GM12865 (cell line): ENCODE measurements at regions not wholly inside any gene's neighbourhood (a gene's known extent, or its start where the extent isn't known, plus 50 kb on each side); places are given as distances from the start of the nearest gene placed in this dataset.

Experiments
- DNase-seq: peaks from one replicate; pipeline ENCODE4 v3.0.0; 2010; ENCODE audit warnings: low read depth
- H3K4me3 ChIP-seq: 2 replicates; pipeline ENCODE4 v1.5.1; 2011; ENCODE audit warnings: mild to moderate bottlenecking, low read depth, low read length, control low read depth
- CTCF ChIP-seq: IDR thresholded peaks from 2 replicates; pipeline ENCODE4 v1.5.1; 2011; ENCODE audit warnings: low read length, control low read depth, low read depth, inconsistent platforms; ENCODE audit not compliant: insufficient read depth; ENCODE audit errors: missing control alignments

GRCh38 chr1:188350104-188350503 is 1521.4 kb downstream of the PLA2G4A start:
- TF ChIP-seq CTCF = no peak
- no peak for DNase-seq
- no peak overlapping the region for H3K4me3 ChIP-seq

GRCh38 chr1:188355082-188355481 is 1526.3 kb downstream of the PLA2G4A start:
- no peak overlapping the region for H3K4me3 ChIP-seq
- TF ChIP-seq CTCF = no peak
- no peak for DNase-seq

DNA sequence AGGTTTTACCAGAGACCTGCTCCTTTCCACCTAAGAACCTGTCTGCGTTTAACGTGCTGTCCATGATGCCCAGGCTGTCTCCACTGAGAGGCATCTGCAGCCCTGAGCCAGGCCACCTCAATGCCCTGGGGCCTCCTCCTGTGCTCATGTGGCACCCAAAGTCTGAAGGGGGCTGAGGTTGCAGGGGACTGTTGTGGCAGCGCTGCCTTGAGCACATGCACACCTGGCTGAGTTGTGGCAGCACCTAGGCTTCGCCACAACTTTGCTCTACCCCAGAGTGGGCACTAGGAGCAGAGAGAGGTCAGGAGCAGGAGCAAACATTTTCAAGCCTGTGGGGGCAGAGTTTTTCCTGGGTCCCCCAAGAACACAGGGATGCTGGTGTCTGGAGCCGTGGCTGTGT is 1527.1 kb downstream of the PLA2G4A start:
- no peak overlapping the region for H3K4me3 ChIP-seq
- DNase-seq = no peak
- no peak for TF ChIP-seq CTCF

DNA sequence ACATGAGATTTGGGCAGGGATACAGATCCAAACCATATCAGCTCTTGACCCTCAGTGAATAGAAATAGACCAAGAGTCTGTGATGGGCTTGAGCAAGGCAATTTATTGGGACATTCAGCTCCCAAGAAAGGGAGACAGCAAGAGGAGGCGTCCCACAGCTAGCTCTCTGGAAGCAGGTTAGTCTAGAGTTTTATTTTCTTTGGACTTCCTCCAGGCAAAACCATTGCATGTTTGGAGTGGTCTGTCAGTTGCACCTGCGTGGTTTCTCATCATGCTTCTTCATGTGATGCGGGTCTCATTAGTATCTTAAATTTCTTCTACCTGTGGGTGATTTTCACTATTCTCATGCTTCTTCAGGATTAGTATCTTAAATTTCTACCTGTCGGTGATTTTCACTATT is 1530.6 kb downstream of the PLA2G4A start:
- no peak for DNase-seq
- no peak overlapping the region for H3K4me3 ChIP-seq
- no peak for TF ChIP-seq CTCF

GRCh38 chr1:188363943-188364342 is 1535.2 kb downstream of the PLA2G4A start:
- TF ChIP-seq CTCF = no peak
- DNase-seq = no peak
- H3K4me3 ChIP-seq = no peak overlapping the region

GRCh38 chr1:188364927-188365449 is 1536.2 kb downstream of the PLA2G4A start:
- DNase-seq = no peak
- H3K4me3 ChIP-seq = no peak overlapping the region
- no peak for TF ChIP-seq CTCF

GRCh38 chr1:188365874-188366273 is 1537.1 kb downstream of the PLA2G4A start:
- DNase-seq = no peak
- H3K4me3 ChIP-seq = no peak overlapping the region

More at GRCh38 chr1:188365874-188366273, 1537.1 kb downstream of the PLA2G4A start:
- TF ChIP-seq CTCF = no peak
